HepG2 (cell line): ENCODE measurements at regions not wholly inside any gene's neighbourhood (a gene's known extent, or its start where the extent isn't known, plus 50 kb on each side); places are given as distances from the start of the nearest gene placed in this dataset.

Experiments
- ATAC-seq: fragments of 200-7000 bp; cut with Tn5 transposase; 3 replicates; pipeline ENCODE4 v1.9.1; 2020; ENCODE audit warnings: mild to moderate bottlenecking, moderate library complexity
- BruUV-seq: library from RNA; stranded (reverse); fragments of 400-500 nt; replicated peaks from 2 replicates; lab custom pipeline; 2021; lab: Mats Ljungman, UMichigan
- CTCF ChIA-PET: fragments of 300-600 bp; formaldehyde crosslinking; extraction: SDS; loops from one replicate; lab custom pipeline; 2021; ENCODE audit warnings: low total read pairs, inconsistent platforms, low intra/inter-chr PET ratio; lab: Yijun Ruan, JAX
- POLR2A ChIA-PET: fragments of 350-600 bp; sonication (Branson Sonifier 250); formaldehyde crosslinking; loops from one replicate; lab custom pipeline; 2020; ENCODE audit warnings: antibody characterized with exemption, inconsistent platforms; lab: Yijun Ruan, JAX
- DNase-seq: peaks from one replicate; pipeline ENCODE4 v3.0.0-alpha.2; 2015; ENCODE audit warnings: low spot score
- FAIRE-seq: peaks from 3 replicates; lab custom pipeline; 2011; peaks lifted over from hg19 to GRCh38; lab: Jason Lieb, UNC
- H2AFZ ChIP-seq: one replicate; pipeline ENCODE4 v1.6.1; 2011; ENCODE audit warnings: low read length, inconsistent platforms
- H3K27ac ChIP-seq: fragments of 300-600 bp; 3 replicates; pipeline ENCODE4 v1.8.0; 2011; ENCODE audit warnings: mixed run types, mild to moderate bottlenecking, mixed read lengths, low read length, inconsistent platforms; ENCODE audit not compliant: insufficient read depth; ENCODE audit errors: extremely low read length
- H3K27me3 ChIP-seq, 2 experiments: fragments of 200-600 bp in 1 of 2; 2 replicates in 1 of 2; 3 replicates in 1 of 2; pipeline versions ENCODE4 v1.6.0 to v1.8.0; 2011; ENCODE audit warnings: low read length in 2 of 2, mild to moderate bottlenecking in 2 of 2, moderate library complexity in 2 of 2, inconsistent platforms in 1 of 2; ENCODE audit not compliant: insufficient read depth in 2 of 2, control insufficient read depth in 1 of 2
- H3K36me3 ChIP-seq, 2 experiments: fragments of 200-600 bp in 1 of 2; replicated peaks in 1 of 2; 2 replicates in 1 of 2; 3 replicates in 1 of 2; pipeline versions ENCODE4 v1.5.1 to v1.8.0; 2011; ENCODE audit warnings: low read length in 2 of 2, inconsistent platforms in 1 of 2; ENCODE audit not compliant: insufficient read depth in 2 of 2, control insufficient read depth in 1 of 2
- H3K4me1 ChIP-seq: 2 replicates; pipeline ENCODE4 v1.5.1; 2012; ENCODE audit warnings: low read length, inconsistent platforms; ENCODE audit not compliant: insufficient read depth
- H3K4me2 ChIP-seq: 2 replicates; pipeline ENCODE4 v1.6.0; 2011; ENCODE audit warnings: low read depth, low read length, inconsistent platforms
- H3K4me3 ChIP-seq, 3 experiments: fragments of 200-600 bp in 1 of 3; sonication (generic), shearing (Covaris generic) in 1 of 3; replicated peaks in 1 of 3; 2 replicates each; pipeline ENCODE4 v1.5.1; 2011 to 2016; ENCODE audit warnings: low read length in 3 of 3, inconsistent platforms in 2 of 3, low read depth in 2 of 3, mild to moderate bottlenecking in 2 of 3, control low read depth in 1 of 3, mixed read lengths in 1 of 3; ENCODE audit not compliant: insufficient read depth in 1 of 3
- H3K79me2 ChIP-seq: one replicate; pipeline ENCODE4 v1.6.1; 2011; ENCODE audit warnings: low read length, inconsistent platforms; ENCODE audit not compliant: insufficient read depth
- H3K9ac ChIP-seq: 2 replicates; pipeline ENCODE4 v1.6.0; 2011; ENCODE audit warnings: mild to moderate bottlenecking, low read depth, low read length, inconsistent platforms; ENCODE audit not compliant: insufficient read depth
- H3K9me3 ChIP-seq: 2 replicates; pipeline ENCODE4 v1.5.1; 2012; ENCODE audit warnings: mild to moderate bottlenecking, low read length
- H4K20me1 ChIP-seq: 2 replicates; pipeline ENCODE4 v1.6.0; 2011; ENCODE audit warnings: inconsistent platforms, mild to moderate bottlenecking, low read length, moderate library complexity; ENCODE audit not compliant: insufficient read depth
- ARNT ChIP-seq: fragments of 450-650 bp; IDR thresholded peaks from 2 replicates; pipeline ENCODE4 v1.6.1; 2017
- DMTF1 ChIP-seq: sonication (generic); formaldehyde crosslinking; IDR thresholded peaks from 2 replicates; pipeline ENCODE4 v1.4.0; 2020; ENCODE audit warnings: mild to moderate bottlenecking, missing genetic modification reagents
- KDM2A ChIP-seq: sonication (generic); formaldehyde crosslinking; IDR thresholded peaks from 2 replicates; pipeline ENCODE4 v1.4.0; 2020; ENCODE audit warnings: low read depth, missing genetic modification reagents, borderline replicate concordance
- LBX2 ChIP-seq: sonication (generic); formaldehyde crosslinking; IDR thresholded peaks from 2 replicates; pipeline ENCODE4 v1.5.0; 2020; ENCODE audit warnings: missing genetic modification reagents, mild to moderate bottlenecking, borderline replicate concordance
- RORA ChIP-seq: sonication (generic); formaldehyde crosslinking; IDR thresholded peaks from 2 replicates; pipeline ENCODE4 v1.5.0; 2020; ENCODE audit warnings: mild to moderate bottlenecking, missing genetic modification reagents, moderate library complexity
- SNAPC5 ChIP-seq: sonication (generic); formaldehyde crosslinking; IDR thresholded peaks from 2 replicates; pipeline ENCODE4 v1.8.1; 2023; ENCODE audit warnings: mild to moderate bottlenecking, missing genetic modification reagents, borderline replicate concordance
- TARDBP ChIP-seq: sonication (generic); formaldehyde crosslinking; IDR thresholded peaks from 2 replicates; pipeline ENCODE4 v1.8.0; 2022; ENCODE audit warnings: mild to moderate bottlenecking, missing genetic modification reagents
- ZBTB40 ChIP-seq, 2 experiments: fragments of 450-650 bp in 1 of 2; sonication (generic) in 1 of 2; formaldehyde crosslinking in 1 of 2; IDR thresholded peaks; 2 replicates each; pipeline versions ENCODE4 v1.6.1 to v1.8.0; 2016 to 2022; ENCODE audit warnings: antibody characterized with exemption in 1 of 2, mild to moderate bottlenecking in 1 of 2, missing genetic modification reagents in 1 of 2
- ZMAT5 ChIP-seq: sonication (generic); formaldehyde crosslinking; IDR thresholded peaks from 2 replicates; pipeline ENCODE4 v1.5.0; 2020; ENCODE audit warnings: mild to moderate bottlenecking, low read depth, missing genetic modification reagents, borderline replicate concordance
- ZNF10 ChIP-seq: sonication (generic); formaldehyde crosslinking; IDR thresholded peaks from 2 replicates; pipeline ENCODE4 v1.4.0; 2020; ENCODE audit warnings: mild to moderate bottlenecking, low read depth, missing genetic modification reagents, borderline replicate concordance
- ZNF556 ChIP-seq: sonication (generic); formaldehyde crosslinking; IDR thresholded peaks from 2 replicates; pipeline ENCODE4 v1.4.0; 2020; ENCODE audit warnings: mild to moderate bottlenecking, missing genetic modification reagents, borderline replicate concordance
- ZNF772 ChIP-seq: sonication (generic); formaldehyde crosslinking; IDR thresholded peaks from 2 replicates; pipeline ENCODE4 v1.5.0; 2020; ENCODE audit warnings: mild to moderate bottlenecking, missing genetic modification reagents
- ZSCAN12 ChIP-seq: sonication (generic); formaldehyde crosslinking; IDR thresholded peaks from 2 replicates; pipeline ENCODE4 v1.9.0; 2021; ENCODE audit warnings: mild to moderate bottlenecking, missing genetic modification reagents
- WGBS: methylation state at CpG from one replicate; pipeline ENCODE4 v1.1.6; 2017; ENCODE audit warnings: low lambda C conversion rate; 5-methylcytosine and 5-hydroxymethylcytosine counted together
- in situ Hi-C: cut with HindIII; loops from 2 replicates; pipeline ENCODE4 v1.10.0; 2017; ENCODE audit warnings: low pct_unique_long_range_greater_than_20kb; ENCODE audit not compliant: extremely low pct_ligation_motif_present
- intact Hi-C: fragments of 100-400 bp; cut with micrococcal nuclease; formaldehyde crosslinking; loops from one replicate; pipeline ENCODE4 v1.10.0; 2022; ENCODE audit not compliant: unreplicated experiment

- Histone ChIP-seq H3K4me1 (peaks cover 29% of the 10 kb centered on the region), H3K27ac (no peak overlapping the region), H2AFZ (no peak overlapping the region), H3K4me2 (no peak overlapping the region), H3K9me3 (no peaks in the 10 kb centered on the region), H3K36me3 (no peaks in the 10 kb centered on the region), H4K20me1 (no peaks in the 10 kb centered on the region), H3K27me3 (no peaks in the 10 kb centered on the region; a peak in 1 of 5 replicates), H3K9ac (no peak overlapping the region), H3K4me3 (no peak overlapping the region), H3K79me2 (no peaks in the 10 kb centered on the region)
- BruUV-seq = no TSS peak
- no peak for ATAC-seq
- ChIA-PET POLR2A (no interaction called here), CTCF (no interaction called here)
- FAIRE-seq = no peak
- 97% methylated on average over 6 of the region's 6 CpGs for WGBS
- no peak for DNase-seq
- intact Hi-C loops (loop anchor here (10.0 kb wide), 1 partner anchor 175 kb away; the partner anchor contains the start of gene IPO8), in situ Hi-C loops (no loop called here)
- TF ChIP-seq LBX2 (CRISPR knock-in tag) (no peak), ZNF556 (CRISPR knock-in tag) (no peak), ZBTB40 (IDR thresholded peaks at IDR 0.05) (no peak), ZBTB40 (CRISPR knock-in tag; IDR thresholded peaks at IDR 0.05) (no peak), KDM2A (CRISPR knock-in tag) (no peak), RORA (CRISPR knock-in tag) (no peak), TARDBP (CRISPR knock-in tag) (no peak), DMTF1 (CRISPR knock-in tag) (no peak), SNAPC5 (CRISPR knock-in tag) (no peak), ARNT (no peak), ZNF10 (CRISPR knock-in tag) (no peak), ZMAT5 (CRISPR knock-in tag) (no peak), ZSCAN12 (CRISPR knock-in tag) (no peak), ZNF772 (CRISPR knock-in tag) (no peak)
These were observed 176.1 kb downstream of the IPO8 start for GRCh38 chr12:30519535-30519934.
